HepG2 (cell line): ENCODE measurements at regions not wholly inside any gene's neighbourhood (a gene's known extent, or its start where the extent isn't known, plus 50 kb on each side); places are given as distances from the start of the nearest gene placed in this dataset.

Experiments
- ATAC-seq: fragments of 200-7000 bp; cut with Tn5 transposase; 3 replicates; pipeline ENCODE4 v1.9.1; 2020; ENCODE audit warnings: mild to moderate bottlenecking, moderate library complexity
- BruUV-seq: library from RNA; stranded (reverse); fragments of 400-500 nt; replicated peaks from 2 replicates; lab custom pipeline; 2021; lab: Mats Ljungman, UMichigan
- CTCF ChIA-PET: fragments of 300-600 bp; formaldehyde crosslinking; extraction: SDS; loops from one replicate; lab custom pipeline; 2021; ENCODE audit warnings: low total read pairs, inconsistent platforms, low intra/inter-chr PET ratio; lab: Yijun Ruan, JAX
- POLR2A ChIA-PET: fragments of 350-600 bp; sonication (Branson Sonifier 250); formaldehyde crosslinking; loops from one replicate; lab custom pipeline; 2020; ENCODE audit warnings: antibody characterized with exemption, inconsistent platforms; lab: Yijun Ruan, JAX
- DNase-seq: peaks from one replicate; pipeline ENCODE4 v3.0.0-alpha.2; 2015; ENCODE audit warnings: low spot score
- FAIRE-seq: peaks from 3 replicates; lab custom pipeline; 2011; peaks lifted over from hg19 to GRCh38; lab: Jason Lieb, UNC
- H2AFZ ChIP-seq: one replicate; pipeline ENCODE4 v1.6.1; 2011; ENCODE audit warnings: low read length, inconsistent platforms
- H3K27ac ChIP-seq: fragments of 300-600 bp; 3 replicates; pipeline ENCODE4 v1.8.0; 2011; ENCODE audit warnings: mixed run types, mild to moderate bottlenecking, mixed read lengths, low read length, inconsistent platforms; ENCODE audit not compliant: insufficient read depth; ENCODE audit errors: extremely low read length
- H3K27me3 ChIP-seq, 2 experiments: fragments of 200-600 bp in 1 of 2; 2 replicates in 1 of 2; 3 replicates in 1 of 2; pipeline versions ENCODE4 v1.6.0 to v1.8.0; 2011; ENCODE audit warnings: low read length in 2 of 2, mild to moderate bottlenecking in 2 of 2, moderate library complexity in 2 of 2, inconsistent platforms in 1 of 2; ENCODE audit not compliant: insufficient read depth in 2 of 2, control insufficient read depth in 1 of 2
- H3K36me3 ChIP-seq, 2 experiments: fragments of 200-600 bp in 1 of 2; replicated peaks in 1 of 2; 2 replicates in 1 of 2; 3 replicates in 1 of 2; pipeline versions ENCODE4 v1.5.1 to v1.8.0; 2011; ENCODE audit warnings: low read length in 2 of 2, inconsistent platforms in 1 of 2; ENCODE audit not compliant: insufficient read depth in 2 of 2, control insufficient read depth in 1 of 2
- H3K4me1 ChIP-seq: 2 replicates; pipeline ENCODE4 v1.5.1; 2012; ENCODE audit warnings: low read length, inconsistent platforms; ENCODE audit not compliant: insufficient read depth
- H3K4me2 ChIP-seq: 2 replicates; pipeline ENCODE4 v1.6.0; 2011; ENCODE audit warnings: low read depth, low read length, inconsistent platforms
- H3K4me3 ChIP-seq, 3 experiments: fragments of 200-600 bp in 1 of 3; sonication (generic), shearing (Covaris generic) in 1 of 3; replicated peaks in 1 of 3; 2 replicates each; pipeline ENCODE4 v1.5.1; 2011 to 2016; ENCODE audit warnings: low read length in 3 of 3, inconsistent platforms in 2 of 3, low read depth in 2 of 3, mild to moderate bottlenecking in 2 of 3, control low read depth in 1 of 3, mixed read lengths in 1 of 3; ENCODE audit not compliant: insufficient read depth in 1 of 3
- H3K79me2 ChIP-seq: one replicate; pipeline ENCODE4 v1.6.1; 2011; ENCODE audit warnings: low read length, inconsistent platforms; ENCODE audit not compliant: insufficient read depth
- H3K9ac ChIP-seq: 2 replicates; pipeline ENCODE4 v1.6.0; 2011; ENCODE audit warnings: mild to moderate bottlenecking, low read depth, low read length, inconsistent platforms; ENCODE audit not compliant: insufficient read depth
- H3K9me3 ChIP-seq: 2 replicates; pipeline ENCODE4 v1.5.1; 2012; ENCODE audit warnings: mild to moderate bottlenecking, low read length
- H4K20me1 ChIP-seq: 2 replicates; pipeline ENCODE4 v1.6.0; 2011; ENCODE audit warnings: inconsistent platforms, mild to moderate bottlenecking, low read length, moderate library complexity; ENCODE audit not compliant: insufficient read depth
- KMT2A ChIP-seq: sonication (generic); formaldehyde crosslinking; IDR thresholded peaks from 2 replicates; pipeline ENCODE4 v1.4.0; 2020; ENCODE audit warnings: missing genetic modification reagents
- MIER3 ChIP-seq: IDR thresholded peaks from 2 replicates; pipeline ENCODE4 v1.6.1; 2016; ENCODE audit warnings: missing compliant biosample characterization, borderline replicate concordance
- MXD4 ChIP-seq: IDR thresholded peaks from 2 replicates; pipeline ENCODE4 v1.6.1; 2016; ENCODE audit warnings: mild to moderate bottlenecking, missing biosample characterization, missing genetic modification reagents
- SALL2 ChIP-seq: sonication (generic); formaldehyde crosslinking; IDR thresholded peaks from 2 replicates; pipeline ENCODE4 v1.8.1; 2023; ENCODE audit warnings: mild to moderate bottlenecking, missing genetic modification reagents, inconsistent platforms
- TRIM22 ChIP-seq: fragments of 450-650 bp; IDR thresholded peaks from 2 replicates; pipeline ENCODE4 v1.6.1; 2017
- whole genome bisulfite sequencing: methylation state at CpG from one replicate; pipeline ENCODE4 v1.1.6; 2017; ENCODE audit warnings: low lambda C conversion rate; 5-methylcytosine and 5-hydroxymethylcytosine counted together
- in situ Hi-C: cut with HindIII; loops from 2 replicates; pipeline ENCODE4 v1.10.0; 2017; ENCODE audit warnings: low pct_unique_long_range_greater_than_20kb; ENCODE audit not compliant: extremely low pct_ligation_motif_present
- intact Hi-C: fragments of 100-400 bp; cut with micrococcal nuclease; formaldehyde crosslinking; loops from one replicate; pipeline ENCODE4 v1.10.0; 2022; ENCODE audit not compliant: unreplicated experiment
- TF ChIP-seq, protein P1 (sequence below): sonication (generic); formaldehyde crosslinking; IDR thresholded peaks from 2 replicates; pipeline ENCODE4 v1.5.0; 2020; ENCODE audit warnings: mild to moderate bottlenecking, missing genetic modification reagents, moderate library complexity

DNA sequence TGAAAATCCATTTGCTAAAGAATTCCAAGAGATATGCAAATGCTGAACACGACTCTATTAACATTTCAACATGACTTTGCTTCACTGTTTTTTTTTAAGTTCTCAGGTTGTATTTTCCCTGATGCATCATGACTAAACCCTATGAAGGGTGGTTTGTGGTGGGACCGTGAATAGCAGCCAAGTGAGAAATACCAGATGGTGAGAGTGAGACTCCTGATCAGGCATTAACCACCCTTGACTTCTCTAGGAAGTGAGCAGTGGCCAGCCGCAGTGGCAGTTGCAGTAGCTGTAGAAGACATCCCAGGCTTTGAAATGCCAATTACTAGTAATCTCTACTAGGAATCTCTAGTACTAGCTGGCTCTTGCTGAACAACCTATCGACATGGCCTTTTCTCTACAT is 383.4 kb downstream of the FAM133A start (continued):
- no peak for TF ChIP-seq MIER3 (CRISPR knock-in tag)
- TF ChIP-seq, all 625 proteins: peak for 0

- intact Hi-C loops (loop anchor here (1.0 to 2.0 kb wide), 2 partner anchors 24 to 185 kb away; no protein-coding TSS in a partner anchor), in situ Hi-C loops (loop anchor here (25.0 kb wide), 1 partner anchor 197 kb away; no protein-coding TSS in a partner anchor)
- TF ChIP-seq MXD4 (CRISPR knock-in tag) = no peak
- TF ChIP-seq SALL2 (CRISPR knock-in tag) = no peak
- TF ChIP-seq TRIM22 = no peak
- TF ChIP-seq, protein P1, sequence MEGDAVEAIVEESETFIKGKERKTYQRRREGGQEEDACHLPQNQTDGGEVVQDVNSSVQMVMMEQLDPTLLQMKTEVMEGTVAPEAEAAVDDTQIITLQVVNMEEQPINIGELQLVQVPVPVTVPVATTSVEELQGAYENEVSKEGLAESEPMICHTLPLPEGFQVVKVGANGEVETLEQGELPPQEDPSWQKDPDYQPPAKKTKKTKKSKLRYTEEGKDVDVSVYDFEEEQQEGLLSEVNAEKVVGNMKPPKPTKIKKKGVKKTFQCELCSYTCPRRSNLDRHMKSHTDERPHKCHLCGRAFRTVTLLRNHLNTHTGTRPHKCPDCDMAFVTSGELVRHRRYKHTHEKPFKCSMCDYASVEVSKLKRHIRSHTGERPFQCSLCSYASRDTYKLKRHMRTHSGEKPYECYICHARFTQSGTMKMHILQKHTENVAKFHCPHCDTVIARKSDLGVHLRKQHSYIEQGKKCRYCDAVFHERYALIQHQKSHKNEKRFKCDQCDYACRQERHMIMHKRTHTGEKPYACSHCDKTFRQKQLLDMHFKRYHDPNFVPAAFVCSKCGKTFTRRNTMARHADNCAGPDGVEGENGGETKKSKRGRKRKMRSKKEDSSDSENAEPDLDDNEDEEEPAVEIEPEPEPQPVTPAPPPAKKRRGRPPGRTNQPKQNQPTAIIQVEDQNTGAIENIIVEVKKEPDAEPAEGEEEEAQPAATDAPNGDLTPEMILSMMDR (CRISPR knock-in tag) = peak; percentile 38
- TF ChIP-seq KMT2A = no peak
- ChIA-PET CTCF (no interaction called here), POLR2A (no interaction called here)
- no peaks in the 10 kb centered on the region for H3K9me3 ChIP-seq
- H3K79me2 ChIP-seq = no peaks in the 10 kb centered on the region
- H3K4me2 ChIP-seq = no peak overlapping the region
- H3K4me3 ChIP-seq = no peak overlapping the region
- no TSS peak for BruUV-seq
- ATAC-seq = peak; percentile 43; the same call in 1 of the 3 replicates
- H3K36me3 ChIP-seq = no peaks in the 10 kb centered on the region
- WGBS = 10% methylated on average over 8 of the region's 9 CpGs
- no peak overlapping the region for H3K27ac ChIP-seq
- FAIRE-seq = peak; percentile 60
- H4K20me1 ChIP-seq = no peaks in the 10 kb centered on the region
- no peak overlapping the region for H2AFZ ChIP-seq
- no peak overlapping the region for H3K9ac ChIP-seq
- DNase-seq = peak; percentile 3
- H3K4me1 ChIP-seq = no peaks in the 10 kb centered on the region
- no peaks in the 10 kb centered on the region for H3K27me3 ChIP-seq
Observed at GRCh38 chrX:94058728-94059382, 384.8 kb downstream of the FAM133A start.
